ENCODE measurements at regions not wholly inside any gene's neighbourhood (a gene's known extent, or its start where the extent isn't known, plus 50 kb on each side); places are given as distances from the start of the nearest gene placed in this dataset.

- TF ChIP-seq POLR2A (IDR thresholded peaks at IDR 0.05; ENCODE audit: low read depth, low read length) (no peak), TAF1 (IDR thresholded peaks at IDR 0.05; ENCODE audit: borderline replicate concordance, low read depth, low read length) (no peak)
These were observed 518.2 kb upstream of the PBX1 start for GRCh38 chr1:164040754-164041153.

All from GM12892 (cell line).